CD14-positive monocyte (primary cell): ENCODE measurements at regions not wholly inside any gene's neighbourhood (a gene's known extent, or its start where the extent isn't known, plus 50 kb on each side); places are given as distances from the start of the nearest gene placed in this dataset.

Experiments
- DNase-seq, 3 donors: peaks; one replicate each; pipeline ENCODE4 v3.0.0-alpha.2; 2011 to 2022
- H2AFZ ChIP-seq: 2 replicates; pipeline ENCODE4 v1.6.0; 2012; ENCODE audit warnings: mild to moderate bottlenecking, low read depth, low read length, inconsistent platforms; ENCODE audit not compliant: insufficient read depth, poor library complexity, severe bottlenecking
- H3K27ac ChIP-seq, 2 donors: 1 replicate in 1 of 2; 2 replicates in 1 of 2; pipeline ENCODE4 v1.5.1; 2012 to 2013; ENCODE audit warnings: low read length in 2 of 2, control low read depth in 1 of 2, inconsistent platforms in 1 of 2, low read depth in 1 of 2, mild to moderate bottlenecking in 1 of 2
- H3K27me3 ChIP-seq, 2 donors: one replicate each; pipeline versions ENCODE4 v1.6.0 to v1.6.1; 2011 to 2013; ENCODE audit warnings: low read length in 2 of 2; ENCODE audit not compliant: control insufficient read depth in 2 of 2, insufficient read depth in 2 of 2
- H3K36me3 ChIP-seq, 2 donors: replicated peaks in 1 of 2; 1 replicate in 1 of 2; 2 replicates in 1 of 2; pipeline versions ENCODE4 v1.5.1 to v1.6.1; 2012 to 2013; ENCODE audit warnings: low read length in 2 of 2, control low read depth in 1 of 2, inconsistent platforms in 1 of 2, mild to moderate bottlenecking in 1 of 2; ENCODE audit not compliant: insufficient read depth in 2 of 2, control insufficient read depth in 1 of 2
- H3K4me1 ChIP-seq, 2 donors: 1 replicate in 1 of 2; 2 replicates in 1 of 2; pipeline versions ENCODE4 v1.5.1 to v1.6.1; 2012 to 2013; ENCODE audit warnings: low read length in 2 of 2, control low read depth in 1 of 2, inconsistent platforms in 1 of 2, mild to moderate bottlenecking in 1 of 2, moderate library complexity in 1 of 2; ENCODE audit not compliant: insufficient read depth in 2 of 2, control insufficient read depth in 1 of 2
- H3K4me2 ChIP-seq: replicated peaks from 2 replicates; pipeline ENCODE3; 2012; ENCODE audit warnings: low read length, moderate library complexity, mild to moderate bottlenecking; ENCODE audit not compliant: poor library complexity, severe bottlenecking; ENCODE audit errors: extremely low read depth
- H3K4me3 ChIP-seq, 3 experiments: fragments of 200-600 bp in 1 of 3; sonication (generic) in 1 of 3; replicated peaks in 1 of 3; 1 replicate in 2 of 3; 2 replicates in 1 of 3; pipeline ENCODE4 v1.5.1; 2011 to 2013; ENCODE audit warnings: low read length in 3 of 3, mild to moderate bottlenecking in 3 of 3, control low read depth in 2 of 3, low read depth in 2 of 3, inconsistent platforms in 1 of 3, moderate library complexity in 1 of 3
- H3K79me2 ChIP-seq: 2 replicates; pipeline ENCODE4 v1.6.0; 2012; ENCODE audit warnings: mild to moderate bottlenecking, control low read depth, inconsistent platforms, low read length, moderate library complexity; ENCODE audit not compliant: insufficient read depth
- H3K9ac ChIP-seq: 2 replicates; pipeline ENCODE4 v1.6.0; 2017; ENCODE audit warnings: low read length, mild to moderate bottlenecking; ENCODE audit not compliant: insufficient read depth, poor library complexity, severe bottlenecking
- H3K9me3 ChIP-seq, 2 donors: replicated peaks in 1 of 2; 1 replicate in 1 of 2; 2 replicates in 1 of 2; pipeline versions ENCODE4 v1.5.1 to v1.6.1; 2012 to 2013; ENCODE audit warnings: low read length in 2 of 2, control low read depth in 1 of 2; ENCODE audit not compliant: control insufficient read depth in 1 of 2, insufficient read depth in 1 of 2
- H4K20me1 ChIP-seq: 2 replicates; pipeline ENCODE4 v1.6.0; 2012; ENCODE audit warnings: mild to moderate bottlenecking, low read length, control low read depth, moderate library complexity; ENCODE audit not compliant: insufficient read depth
- H3K27ac Mint-ChIP-seq, 7 donors: one replicate each; pipeline ENCODE4 v1.8.0; 2020; ENCODE audit warnings: mild to moderate bottlenecking in 7 of 7, mixed read lengths in 7 of 7, moderate library complexity in 6 of 7, inconsistent platforms in 2 of 7
- H3K27me3 Mint-ChIP-seq, 3 donors: one replicate each; pipeline ENCODE4 v1.8.0; 2021 to 2022; ENCODE audit warnings: low read depth in 3 of 3, mild to moderate bottlenecking in 3 of 3, mixed read lengths in 3 of 3, moderate library complexity in 3 of 3, inconsistent platforms in 1 of 3
- H3K36me3 Mint-ChIP-seq, 2 donors: one replicate each; pipeline ENCODE4 v1.8.0; 2020; ENCODE audit warnings: mixed read lengths in 2 of 2, inconsistent platforms in 1 of 2, mild to moderate bottlenecking in 1 of 2
- H3K4me1 Mint-ChIP-seq: one replicate; pipeline ENCODE4 v1.8.0; 2020; ENCODE audit warnings: mild to moderate bottlenecking, mixed read lengths
- H3K4me3 Mint-ChIP-seq, 2 donors: one replicate each; pipeline ENCODE4 v1.8.0; 2020; ENCODE audit warnings: mild to moderate bottlenecking in 2 of 2, mixed read lengths in 2 of 2, moderate library complexity in 1 of 2
- H3K9me3 Mint-ChIP-seq, 7 donors: one replicate each; pipeline ENCODE4 v1.8.0; 2020 to 2022; ENCODE audit warnings: mixed read lengths in 7 of 7, mild to moderate bottlenecking in 6 of 7, moderate library complexity in 6 of 7, inconsistent platforms in 2 of 7
- WGBS: methylation state at CpG from one replicate; pipeline ENCODE4 v1.1.5; 2013; ENCODE audit warnings: missing lambda C conversion rate; ENCODE audit not compliant: insufficient coverage; 5-methylcytosine and 5-hydroxymethylcytosine counted together
- intact Hi-C, 2 donors: fragments of 100-400 bp; cut with micrococcal nuclease; formaldehyde crosslinking; loops; one replicate each; pipeline versions ENCODE4 v1.15.0 to v1.15.1; 2023
- TF ChIP-seq, protein P1 (sequence below): fragments of 200-600 bp; IDR thresholded peaks from one replicate; pipeline ENCODE4 v1.8.0; 2022; ENCODE audit warnings: antibody characterized with exemption, mild to moderate bottlenecking

GRCh38 chr17:79214940-79215604, 140.4 kb downstream of the ENGASE start:
- H3K36me3 ChIP-seq: no peaks in the 10 kb centered on the region
- H3K27ac ChIP-seq: no peak overlapping the region
- H3K9ac ChIP-seq: no peak overlapping the region
- intact Hi-C loops: no loop called here
- DNase-seq: no peak
- 56% methylated on average over 12 of the region's 20 CpGs for WGBS
- H3K4me1 ChIP-seq: no peaks in the 10 kb centered on the region
- H3K79me2 ChIP-seq: no peaks in the 10 kb centered on the region
- Mint-ChIP-seq H3K27me3 (peaks cover 25 to 30% (median 26%) of the 10 kb centered on the region in 3 donors), H3K27ac (no peak overlapping the region), H3K4me1 (no peaks in the 10 kb centered on the region), H3K9me3 (no peaks in the 10 kb centered on the region), H3K4me3 (no peak overlapping the region), H3K36me3 (no peaks in the 10 kb centered on the region)
- no peaks in the 10 kb centered on the region for H3K9me3 ChIP-seq
- H2AFZ ChIP-seq: no peak overlapping the region
- H4K20me1 ChIP-seq: no peaks in the 10 kb centered on the region
- H3K4me2 ChIP-seq: no peak overlapping the region
- TF ChIP-seq, protein P1, sequence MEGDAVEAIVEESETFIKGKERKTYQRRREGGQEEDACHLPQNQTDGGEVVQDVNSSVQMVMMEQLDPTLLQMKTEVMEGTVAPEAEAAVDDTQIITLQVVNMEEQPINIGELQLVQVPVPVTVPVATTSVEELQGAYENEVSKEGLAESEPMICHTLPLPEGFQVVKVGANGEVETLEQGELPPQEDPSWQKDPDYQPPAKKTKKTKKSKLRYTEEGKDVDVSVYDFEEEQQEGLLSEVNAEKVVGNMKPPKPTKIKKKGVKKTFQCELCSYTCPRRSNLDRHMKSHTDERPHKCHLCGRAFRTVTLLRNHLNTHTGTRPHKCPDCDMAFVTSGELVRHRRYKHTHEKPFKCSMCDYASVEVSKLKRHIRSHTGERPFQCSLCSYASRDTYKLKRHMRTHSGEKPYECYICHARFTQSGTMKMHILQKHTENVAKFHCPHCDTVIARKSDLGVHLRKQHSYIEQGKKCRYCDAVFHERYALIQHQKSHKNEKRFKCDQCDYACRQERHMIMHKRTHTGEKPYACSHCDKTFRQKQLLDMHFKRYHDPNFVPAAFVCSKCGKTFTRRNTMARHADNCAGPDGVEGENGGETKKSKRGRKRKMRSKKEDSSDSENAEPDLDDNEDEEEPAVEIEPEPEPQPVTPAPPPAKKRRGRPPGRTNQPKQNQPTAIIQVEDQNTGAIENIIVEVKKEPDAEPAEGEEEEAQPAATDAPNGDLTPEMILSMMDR: no peak
- peaks cover 0 to 14% of the 10 kb centered on the region in 2 donors for H3K27me3 ChIP-seq
- no peak overlapping the region for H3K4me3 ChIP-seq

- no peak overlapping the region for H2AFZ ChIP-seq
- no peak overlapping the region for H3K4me2 ChIP-seq
- Mint-ChIP-seq H3K9me3 (peaks cover 0 to 2% (median 0%) of the 10 kb centered on the region in 7 donors), H3K4me3 (no peak overlapping the region), H3K36me3 (no peaks in the 10 kb centered on the region), H3K27ac (no peak overlapping the region), H3K27me3 (peaks cover 20 to 28% (median 20%) of the 10 kb centered on the region in 3 donors), H3K4me1 (no peaks in the 10 kb centered on the region)
- peaks cover 0 to 9% of the 10 kb centered on the region in 2 donors for H3K27me3 ChIP-seq
- TF ChIP-seq, protein P1: no peak
- 51% methylated on average over 3 of the region's 4 CpGs for WGBS
- no peaks in the 10 kb centered on the region for H3K79me2 ChIP-seq
- H3K4me1 ChIP-seq: no peaks in the 10 kb centered on the region
- H4K20me1 ChIP-seq: no peaks in the 10 kb centered on the region
- no peak overlapping the region for H3K9ac ChIP-seq
- no peaks in the 10 kb centered on the region for H3K36me3 ChIP-seq
- no peaks in the 10 kb centered on the region for H3K9me3 ChIP-seq
- intact Hi-C loops: no loop called here
- no peak overlapping the region for H3K4me3 ChIP-seq
- no peak overlapping the region for H3K27ac ChIP-seq
- no peak for DNase-seq
Measured at GRCh38 chr17:79214459-79214858, 139.8 kb downstream of the ENGASE start.
